GM23338 (cell line): ENCODE measurements at regions not wholly inside any gene's neighbourhood (a gene's known extent, or its start where the extent isn't known, plus 50 kb on each side); places are given as distances from the start of the nearest gene placed in this dataset.

ENCODE experiments used
- ATAC-seq: fragments of 200-7000 bp; cut with Tn5 transposase; 3 replicates; pipeline ENCODE4 v1.9.1; 2020
- DNase-seq: peaks from one replicate; pipeline ENCODE4 v3.0.0-alpha.2; 2015; ENCODE audit warnings: low spot score
- H2AFZ ChIP-seq: fragments of 200-600 bp; sonication (generic); 2 replicates; pipeline ENCODE4 v1.8.0; 2016; ENCODE audit warnings: antibody characterized with exemption, mild to moderate bottlenecking, moderate library complexity
- H3F3A ChIP-seq: fragments of 200-600 bp; sonication (generic); replicated peaks from 2 replicates; pipeline ENCODE4 v1.8.0; 2017; ENCODE audit warnings: antibody characterized with exemption, mixed run types, low read depth
- H3K27ac ChIP-seq: fragments of 200-600 bp; sonication (generic); 2 replicates; pipeline ENCODE4 v1.6.1; 2016; ENCODE audit warnings: low read depth
- H3K27me3 ChIP-seq: fragments of 200-600 bp; sonication (generic); 2 replicates; pipeline ENCODE4 v1.8.0; 2016; ENCODE audit warnings: mild to moderate bottlenecking, mixed run types, moderate library complexity; ENCODE audit not compliant: insufficient read depth
- H3K36me3 ChIP-seq: fragments of 200-600 bp; sonication (generic); 2 replicates; pipeline ENCODE4 v1.8.0; 2016; ENCODE audit warnings: mild to moderate bottlenecking; ENCODE audit not compliant: insufficient read depth
- H3K4me1 ChIP-seq: fragments of 200-600 bp; sonication (generic); 2 replicates; pipeline ENCODE4 v1.8.0; 2016; ENCODE audit warnings: mild to moderate bottlenecking, moderate library complexity; ENCODE audit not compliant: insufficient read depth
- H3K4me2 ChIP-seq: fragments of 200-600 bp; sonication (generic); 2 replicates; pipeline ENCODE4 v1.7.1; 2017; ENCODE audit warnings: mixed run types
- H3K4me3 ChIP-seq: fragments of 200-600 bp; sonication (generic); 2 replicates; pipeline ENCODE4 v1.6.1; 2016; ENCODE audit warnings: mixed run types
- H3K79me2 ChIP-seq: fragments of 200-600 bp; sonication (generic); replicated peaks from 2 replicates; pipeline ENCODE4 v1.8.0; 2017; ENCODE audit warnings: mild to moderate bottlenecking; ENCODE audit not compliant: insufficient read depth
- H3K9me2 ChIP-seq: fragments of 200-600 bp; sonication (generic); 2 replicates; pipeline ENCODE4 v1.8.0; 2017; ENCODE audit not compliant: insufficient read depth
- H4K20me1 ChIP-seq: fragments of 200-600 bp; sonication (generic); replicated peaks from 2 replicates; pipeline ENCODE4 v1.8.0; 2017; ENCODE audit warnings: mild to moderate bottlenecking; ENCODE audit not compliant: insufficient read depth
- H3K27ac Mint-ChIP-seq: 2 replicates; pipeline ENCODE4 v1.8.0; 2020; ENCODE audit warnings: inconsistent platforms, mild to moderate bottlenecking, moderate library complexity, mixed read lengths
- H3K27me3 Mint-ChIP-seq: 3 replicates; pipeline ENCODE4 v1.8.0; 2022; ENCODE audit warnings: low read depth, mild to moderate bottlenecking, moderate library complexity, mixed read lengths, inconsistent platforms; ENCODE audit not compliant: insufficient read depth, poor library complexity
- H3K36me3 Mint-ChIP-seq: 3 replicates; pipeline ENCODE4 v1.8.0; 2021; ENCODE audit warnings: low read depth, mild to moderate bottlenecking, inconsistent platforms, moderate library complexity, mixed read lengths
- H3K4me1 Mint-ChIP-seq: 3 replicates; pipeline ENCODE4 v1.8.0; 2020; ENCODE audit warnings: mild to moderate bottlenecking, inconsistent platforms, mixed read lengths
- H3K4me3 Mint-ChIP-seq: 3 replicates; pipeline ENCODE4 v1.8.0; 2021; ENCODE audit warnings: moderate library complexity, mild to moderate bottlenecking, inconsistent platforms, mixed read lengths
- H3K9me3 Mint-ChIP-seq: 3 replicates; pipeline ENCODE4 v1.8.0; 2020; ENCODE audit warnings: moderate library complexity, mild to moderate bottlenecking, inconsistent platforms, mixed read lengths
- CREB1 ChIP-seq: fragments of 250-450 bp; sonication (Bioruptor Pico); IDR thresholded peaks from 2 replicates; pipeline ENCODE4 v1.5.0; 2020; ENCODE audit warnings: low read depth, mild to moderate bottlenecking, moderate library complexity
- ETS1 ChIP-seq: IDR thresholded peaks from 2 replicates; pipeline ENCODE4 v1.6.1; 2016; ENCODE audit warnings: antibody characterized with exemption
- EZH2 ChIP-seq: fragments of 200-600 bp; sonication (generic); IDR thresholded peaks from one replicate; pipeline ENCODE4 v1.8.0; 2017; ENCODE audit warnings: antibody characterized with exemption, mild to moderate bottlenecking, low read depth; ENCODE audit not compliant: unreplicated experiment
- EZH2phosphoT487 ChIP-seq: fragments of 200-600 bp; sonication (generic); IDR thresholded peaks from one replicate; pipeline ENCODE4 v1.8.1; 2018; ENCODE audit warnings: antibody characterized with exemption; ENCODE audit not compliant: unreplicated experiment
- JUNB ChIP-seq: IDR thresholded peaks from one replicate; pipeline ENCODE4 v1.6.1; 2016; ENCODE audit warnings: antibody characterized with exemption; ENCODE audit not compliant: unreplicated experiment
- REST ChIP-seq: IDR thresholded peaks from one replicate; pipeline ENCODE4 v1.6.1; 2018; ENCODE audit warnings: antibody characterized with exemption; ENCODE audit not compliant: unreplicated experiment
- ZNF114 ChIP-seq: fragments of 250-450 bp; sonication (Bioruptor Pico); IDR thresholded peaks from 2 replicates; pipeline ENCODE4 v1.5.0; 2020; ENCODE audit warnings: mild to moderate bottlenecking, moderate library complexity
- ZNF331 ChIP-seq: fragments of 250-450 bp; sonication (Bioruptor Pico); IDR thresholded peaks from 2 replicates; pipeline ENCODE4 v1.5.0; 2020; ENCODE audit warnings: low read depth, mild to moderate bottlenecking, moderate library complexity
- TF ChIP-seq, protein P1 (sequence below), 2 experiments: fragments of 200-600 bp in 1 of 2; sonication (generic) in 1 of 2; conservative IDR thresholded peaks; 2 replicates each; pipeline versions ENCODE4 v1.5.1 to v1.6.1; 2016 to 2017; ENCODE audit warnings: antibody characterized with exemption in 2 of 2, low read depth in 2 of 2, mild to moderate bottlenecking in 2 of 2, moderate library complexity in 1 of 2

DNA sequence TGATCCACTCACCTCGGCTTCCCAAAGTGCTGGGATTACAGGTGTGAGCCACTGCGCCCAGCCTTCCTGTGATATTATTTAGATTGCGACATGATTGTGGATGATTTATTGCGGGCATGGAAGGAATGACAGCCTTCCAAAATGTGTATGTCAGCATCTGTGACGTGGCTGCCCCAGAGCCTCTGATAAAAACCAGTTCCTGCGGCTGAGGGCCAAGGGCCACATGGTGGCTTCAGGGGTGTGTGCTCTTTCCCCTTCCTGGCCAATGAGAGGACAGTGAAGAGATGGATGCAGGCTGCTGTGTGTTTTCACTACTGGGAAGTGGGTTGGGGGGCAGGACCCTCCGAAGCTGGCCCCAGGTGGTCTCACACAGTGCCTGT is 57.4 kb upstream of the HGFAC start:
- H3K27ac ChIP-seq, result no peak overlapping the region
- no peak overlapping the region for H3K27ac Mint-ChIP-seq

More for the DNA sequence above, 57.4 kb upstream of the HGFAC start:
- H2AFZ ChIP-seq, result no peak overlapping the region
- no peak for TF ChIP-seq REST
- no peak for TF ChIP-seq CREB1 (CRISPR knock-in tag)
- TF ChIP-seq EZH2, result no peak
- TF ChIP-seq, protein P1, sequence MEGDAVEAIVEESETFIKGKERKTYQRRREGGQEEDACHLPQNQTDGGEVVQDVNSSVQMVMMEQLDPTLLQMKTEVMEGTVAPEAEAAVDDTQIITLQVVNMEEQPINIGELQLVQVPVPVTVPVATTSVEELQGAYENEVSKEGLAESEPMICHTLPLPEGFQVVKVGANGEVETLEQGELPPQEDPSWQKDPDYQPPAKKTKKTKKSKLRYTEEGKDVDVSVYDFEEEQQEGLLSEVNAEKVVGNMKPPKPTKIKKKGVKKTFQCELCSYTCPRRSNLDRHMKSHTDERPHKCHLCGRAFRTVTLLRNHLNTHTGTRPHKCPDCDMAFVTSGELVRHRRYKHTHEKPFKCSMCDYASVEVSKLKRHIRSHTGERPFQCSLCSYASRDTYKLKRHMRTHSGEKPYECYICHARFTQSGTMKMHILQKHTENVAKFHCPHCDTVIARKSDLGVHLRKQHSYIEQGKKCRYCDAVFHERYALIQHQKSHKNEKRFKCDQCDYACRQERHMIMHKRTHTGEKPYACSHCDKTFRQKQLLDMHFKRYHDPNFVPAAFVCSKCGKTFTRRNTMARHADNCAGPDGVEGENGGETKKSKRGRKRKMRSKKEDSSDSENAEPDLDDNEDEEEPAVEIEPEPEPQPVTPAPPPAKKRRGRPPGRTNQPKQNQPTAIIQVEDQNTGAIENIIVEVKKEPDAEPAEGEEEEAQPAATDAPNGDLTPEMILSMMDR (conservative IDR thresholded peaks at IDR 0.05; ENCODE audit: low read depth in 2 of 2), result no peak
- no peak for TF ChIP-seq ZNF331
- TF ChIP-seq JUNB, result no peak
- no peak for TF ChIP-seq ETS1
- TF ChIP-seq ZNF114 (CRISPR knock-in tag), result no peak
- no peak for TF ChIP-seq EZH2phosphoT487
- no peaks in the 10 kb centered on the region for H3K9me2 ChIP-seq
- Mint-ChIP-seq H3K9me3 (peaks cover 29% of the 10 kb centered on the region), H3K4me1 (peaks cover 43% of the 10 kb centered on the region), H3K27me3 (peaks cover 10% of the 10 kb centered on the region), H3K36me3 (peaks cover 25% of the 10 kb centered on the region), H3K4me3 (no peak overlapping the region)
- H3K79me2 ChIP-seq, result no peaks in the 10 kb centered on the region
- no peaks in the 10 kb centered on the region for H3F3A ChIP-seq
- no peaks in the 10 kb centered on the region for H3K27me3 ChIP-seq
- no peak for DNase-seq
- H3K4me3 ChIP-seq, result no peak overlapping the region
- no peak overlapping the region for H3K4me2 ChIP-seq
- no peaks in the 10 kb centered on the region for H4K20me1 ChIP-seq
- no peak for ATAC-seq
- peaks cover 32% of the 10 kb centered on the region for H3K4me1 ChIP-seq
- no peaks in the 10 kb centered on the region; the same call in 1 of the 2 replicates for H3K36me3 ChIP-seq
